ENCODE measurements at regions not wholly inside any gene's neighbourhood (a gene's known extent, or its start where the extent isn't known, plus 50 kb on each side); places are given as distances from the start of the nearest gene placed in this dataset.

DNA sequence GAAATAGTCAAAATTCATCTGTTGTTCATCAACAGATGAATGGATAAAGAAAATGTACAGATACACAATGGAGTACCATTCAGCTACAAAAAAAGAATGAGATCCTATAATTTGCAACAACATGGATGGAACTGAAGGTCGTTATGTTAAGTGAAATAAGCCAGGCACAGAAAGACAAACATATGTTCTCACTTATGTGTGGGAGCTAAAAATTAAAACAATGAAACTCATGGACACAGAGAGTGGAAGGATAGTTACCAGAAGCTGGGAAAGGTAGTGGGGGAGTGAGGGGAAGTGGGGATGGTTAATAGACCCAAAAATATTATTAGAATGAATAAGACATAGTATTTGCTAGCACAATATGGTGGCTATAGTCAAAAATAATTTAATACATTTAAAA is 70.0 kb upstream of the KCNMA1 start:
- no peak for DNase-seq
- H3K27me3 Mint-ChIP-seq = peaks cover 19% of the 10 kb centered on the region
- no peak for ATAC-seq (ENCODE audit: low read depth in 2 of 2)

DNA sequence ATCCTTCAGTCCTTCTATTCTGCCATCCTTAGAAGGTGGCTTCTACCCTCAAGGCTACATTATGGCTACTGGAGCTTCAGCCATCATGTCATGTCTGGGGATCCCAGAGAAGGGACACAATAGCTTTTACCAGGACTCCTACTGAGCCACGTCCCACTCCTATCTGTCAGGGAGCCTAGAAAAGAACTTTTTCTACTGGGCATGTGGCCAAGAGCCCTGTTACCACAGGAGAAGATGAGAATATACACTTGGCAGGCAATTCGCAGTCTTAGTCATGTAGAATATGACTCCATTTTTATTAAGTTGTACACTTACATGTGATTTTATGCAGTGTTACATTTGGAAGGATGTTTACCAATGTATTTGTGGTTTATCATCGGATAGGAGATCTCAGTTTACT is 64.6 kb upstream of the KCNMA1 start:
- H3K27me3 ChIP-seq (ENCODE audit: control insufficient read depth, insufficient read depth, low read length) = peaks cover 6% of the 10 kb centered on the region
- H3K4me1 ChIP-seq (ENCODE audit: control insufficient read depth, insufficient read depth, low read length, poor library complexity, severe bottlenecking) = no peaks in the 10 kb centered on the region
- no peak overlapping the region for H3K4me3 Mint-ChIP-seq
- H3K4me3 ChIP-seq (ENCODE audit: low read depth, low read length) = no peak overlapping the region
- no peaks in the 10 kb centered on the region for H3K4me1 Mint-ChIP-seq
- H3K27ac Mint-ChIP-seq = no peak overlapping the region
- H3K9me3 Mint-ChIP-seq = peaks cover 0 to 3% (median 0%) of the 10 kb centered on the region in 7 donors
- H3K27ac ChIP-seq (ENCODE audit: insufficient read depth, low read length, poor library complexity, severe bottlenecking) = no peak overlapping the region
- no peaks in the 10 kb centered on the region for H3K36me3 Mint-ChIP-seq
- DNase-seq (no peak), ATAC-seq (ENCODE audit: low read depth in 2 of 2) (no peak)
- H3K9me3 ChIP-seq (ENCODE audit: control insufficient read depth in 2 of 2, low read length in 2 of 2) = no peaks in the 10 kb centered on the region
- H3K27me3 Mint-ChIP-seq = peaks cover 8% of the 10 kb centered on the region
- H3K36me3 ChIP-seq (ENCODE audit: control insufficient read depth, insufficient read depth, low read length) = no peaks in the 10 kb centered on the region

More for the DNA sequence above, 70.0 kb upstream of the KCNMA1 start:
- no peak overlapping the region for H3K4me3 ChIP-seq (ENCODE audit: low read depth, low read length)
- no peak overlapping the region for H3K27ac ChIP-seq (ENCODE audit: insufficient read depth, low read length, poor library complexity, severe bottlenecking)
- H3K4me1 ChIP-seq (ENCODE audit: control insufficient read depth, insufficient read depth, low read length, poor library complexity, severe bottlenecking) = no peaks in the 10 kb centered on the region
- H3K27ac Mint-ChIP-seq = no peak overlapping the region
- no peaks in the 10 kb centered on the region for H3K9me3 ChIP-seq (ENCODE audit: control insufficient read depth in 2 of 2, low read length in 2 of 2)
- H3K27me3 ChIP-seq (ENCODE audit: control insufficient read depth, insufficient read depth, low read length) = no peaks in the 10 kb centered on the region
- H3K4me1 Mint-ChIP-seq = peaks cover 0 to 13% (median 1%) of the 10 kb centered on the region in 4 donors
- H3K36me3 ChIP-seq (ENCODE audit: control insufficient read depth, insufficient read depth, low read length) = no peaks in the 10 kb centered on the region
- peaks cover 0 to 2% (median 0%) of the 10 kb centered on the region in 7 donors for H3K9me3 Mint-ChIP-seq
- no peak overlapping the region for H3K4me3 Mint-ChIP-seq
- no peaks in the 10 kb centered on the region for H3K36me3 Mint-ChIP-seq

- H3K36me3 ChIP-seq (ENCODE audit: control insufficient read depth, insufficient read depth, low read length) = no peaks in the 10 kb centered on the region
- peaks cover 0 to 2% (median 0%) of the 10 kb centered on the region in 7 donors for H3K9me3 Mint-ChIP-seq
- H3K4me3 Mint-ChIP-seq = no peak overlapping the region
- no peaks in the 10 kb centered on the region for H3K4me1 Mint-ChIP-seq
- H3K4me3 ChIP-seq (ENCODE audit: low read depth, low read length) = no peak overlapping the region
- H3K27ac Mint-ChIP-seq = no peak overlapping the region
- H3K27ac ChIP-seq (ENCODE audit: insufficient read depth, low read length, poor library complexity, severe bottlenecking) = no peak overlapping the region
- H3K9me3 ChIP-seq (ENCODE audit: control insufficient read depth in 2 of 2, low read length in 2 of 2) = no peaks in the 10 kb centered on the region
- peaks cover 6% of the 10 kb centered on the region for H3K27me3 ChIP-seq (ENCODE audit: control insufficient read depth, insufficient read depth, low read length)
- ATAC-seq (ENCODE audit: low read depth in 2 of 2) = no peak
- H3K4me1 ChIP-seq (ENCODE audit: control insufficient read depth, insufficient read depth, low read length, poor library complexity, severe bottlenecking) = no peaks in the 10 kb centered on the region
- no peak for DNase-seq
- H3K27me3 Mint-ChIP-seq = peaks cover 16% of the 10 kb centered on the region
- H3K36me3 Mint-ChIP-seq = no peaks in the 10 kb centered on the region
Measured at GRCh38 chr10:77700086-77700485, 62.5 kb upstream of the KCNMA1 start.

DNA sequence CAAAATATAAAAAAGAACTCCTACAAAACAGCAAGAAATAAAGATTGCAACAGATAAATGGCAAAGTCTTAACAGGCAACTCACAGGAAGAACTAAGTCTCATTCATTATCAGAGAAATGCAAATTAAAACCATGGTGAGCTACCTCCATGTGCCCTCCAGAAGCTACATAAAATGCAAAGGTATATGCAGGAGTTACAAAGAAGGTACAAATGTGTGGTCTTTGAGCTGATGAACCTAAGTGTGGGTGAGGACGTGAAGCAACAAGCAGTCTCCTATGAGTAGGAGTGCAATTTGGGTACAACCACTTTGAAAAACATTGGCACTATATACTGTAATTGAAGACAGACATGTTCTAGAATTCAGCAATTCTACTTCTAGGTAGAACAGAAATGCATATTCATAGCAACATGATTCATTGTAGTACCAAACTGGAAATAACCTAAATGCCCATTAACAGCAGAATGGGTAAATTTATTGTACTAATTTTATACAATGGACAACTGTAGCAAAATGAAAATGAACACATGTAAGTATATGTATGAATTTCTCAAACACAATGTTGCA is 61.6 kb upstream of the KCNMA1 start:
- Histone ChIP-seq H3K9me3 (ENCODE audit: control insufficient read depth in 2 of 2, low read length in 2 of 2) (no peaks in the 10 kb centered on the region), H3K4me1 (ENCODE audit: control insufficient read depth, insufficient read depth, low read length, poor library complexity, severe bottlenecking) (no peaks in the 10 kb centered on the region), H3K27me3 (ENCODE audit: control insufficient read depth, insufficient read depth, low read length) (peaks cover 6% of the 10 kb centered on the region), H3K27ac (ENCODE audit: insufficient read depth, low read length, poor library complexity, severe bottlenecking) (no peak overlapping the region), H3K36me3 (ENCODE audit: control insufficient read depth, insufficient read depth, low read length) (no peaks in the 10 kb centered on the region), H3K4me3 (ENCODE audit: low read depth, low read length) (no peak overlapping the region)
- peaks cover 0 to 2% (median 0%) of the 10 kb centered on the region in 7 donors for H3K9me3 Mint-ChIP-seq
- H3K36me3 Mint-ChIP-seq = no peaks in the 10 kb centered on the region
- H3K27ac Mint-ChIP-seq = no peak overlapping the region
- DNase-seq (no peak), ATAC-seq (ENCODE audit: low read depth in 2 of 2) (no peak)
- H3K27me3 Mint-ChIP-seq = peaks cover 18% of the 10 kb centered on the region
- no peaks in the 10 kb centered on the region for H3K4me1 Mint-ChIP-seq
- H3K4me3 Mint-ChIP-seq = no peak overlapping the region

DNA sequence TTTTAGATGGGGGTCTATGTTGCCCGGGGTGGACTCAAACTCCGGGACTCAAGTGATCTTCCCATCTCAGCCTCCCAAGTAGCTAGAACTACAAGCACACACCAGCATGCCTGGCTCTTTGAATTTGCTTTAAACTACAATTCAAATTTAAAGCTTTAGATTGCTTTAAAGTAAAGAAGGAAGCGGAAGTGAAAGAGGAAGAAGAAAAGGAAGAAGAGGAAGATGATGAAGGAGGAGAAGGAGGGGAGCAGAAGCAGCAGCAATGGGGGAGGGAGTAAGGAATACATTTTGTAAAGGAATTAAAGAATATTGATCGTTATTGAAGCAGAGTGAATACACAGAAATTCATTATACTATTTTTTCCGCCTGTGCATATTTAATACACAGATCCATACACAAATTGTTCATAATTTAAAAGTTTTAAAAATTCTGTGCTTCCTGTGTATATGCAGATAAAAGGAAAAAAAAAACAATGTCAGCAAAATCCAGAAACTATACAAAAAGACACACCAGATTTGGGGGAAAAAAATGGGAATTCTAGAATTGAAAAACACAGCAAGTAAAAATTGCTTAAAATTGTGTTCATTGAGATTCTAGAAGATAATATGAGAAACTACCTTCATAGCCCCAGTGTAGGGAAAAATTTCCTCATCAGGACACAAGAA is 60.8 kb upstream of the KCNMA1 start:
- Mint-ChIP-seq H3K4me3 (no peak overlapping the region), H3K36me3 (no peaks in the 10 kb centered on the region), H3K27me3 (peaks cover 18% of the 10 kb centered on the region), H3K27ac (peak overlapping the region in 1 of 3 donors; percentile 15), H3K9me3 (peaks cover 0 to 2% (median 0%) of the 10 kb centered on the region in 7 donors), H3K4me1 (no peaks in the 10 kb centered on the region)
- ATAC-seq (ENCODE audit: low read depth in 2 of 2) (no peak), DNase-seq (no peak)
- Histone ChIP-seq H3K27ac (ENCODE audit: insufficient read depth, low read length, poor library complexity, severe bottlenecking) (no peak overlapping the region), H3K4me1 (ENCODE audit: control insufficient read depth, insufficient read depth, low read length, poor library complexity, severe bottlenecking) (no peaks in the 10 kb centered on the region), H3K9me3 (ENCODE audit: control insufficient read depth in 2 of 2, low read length in 2 of 2) (no peaks in the 10 kb centered on the region), H3K36me3 (ENCODE audit: control insufficient read depth, insufficient read depth, low read length) (no peaks in the 10 kb centered on the region), H3K27me3 (ENCODE audit: control insufficient read depth, insufficient read depth, low read length) (peaks cover 6% of the 10 kb centered on the region), H3K4me3 (ENCODE audit: low read depth, low read length) (no peak overlapping the region)

- no peaks in the 10 kb centered on the region for H3K4me1 Mint-ChIP-seq
- no peak for DNase-seq
- peaks cover 0 to 2% (median 0%) of the 10 kb centered on the region in 7 donors for H3K9me3 Mint-ChIP-seq
- no peak overlapping the region for H3K27ac ChIP-seq (ENCODE audit: insufficient read depth, low read length, poor library complexity, severe bottlenecking)
- H3K4me1 ChIP-seq (ENCODE audit: control insufficient read depth, insufficient read depth, low read length, poor library complexity, severe bottlenecking) = no peaks in the 10 kb centered on the region
- no peak overlapping the region for H3K4me3 Mint-ChIP-seq
- no peak overlapping the region for H3K4me3 ChIP-seq (ENCODE audit: low read depth, low read length)
- no peaks in the 10 kb centered on the region for H3K9me3 ChIP-seq (ENCODE audit: control insufficient read depth in 2 of 2, low read length in 2 of 2)
- H3K36me3 Mint-ChIP-seq = no peaks in the 10 kb centered on the region
- peaks cover 18% of the 10 kb centered on the region for H3K27me3 Mint-ChIP-seq
- no peak for ATAC-seq (ENCODE audit: low read depth in 2 of 2)
- peaks cover 2% of the 10 kb centered on the region for H3K27me3 ChIP-seq (ENCODE audit: control insufficient read depth, insufficient read depth, low read length)
- H3K36me3 ChIP-seq (ENCODE audit: control insufficient read depth, insufficient read depth, low read length) = no peaks in the 10 kb centered on the region
- H3K27ac Mint-ChIP-seq = no peak overlapping the region
Measured at GRCh38 chr10:77696584-77696983, 59.0 kb upstream of the KCNMA1 start.

GRCh38 chr10:77695186-77695585 is 57.6 kb upstream of the KCNMA1 start:
- Mint-ChIP-seq H3K4me1 (no peaks in the 10 kb centered on the region), H3K36me3 (no peaks in the 10 kb centered on the region), H3K27me3 (peaks cover 18% of the 10 kb centered on the region), H3K9me3 (peaks cover 0 to 2% (median 0%) of the 10 kb centered on the region in 7 donors), H3K4me3 (no peak overlapping the region), H3K27ac (no peak overlapping the region)
- Histone ChIP-seq H3K36me3 (ENCODE audit: control insufficient read depth, insufficient read depth, low read length) (no peaks in the 10 kb centered on the region), H3K9me3 (ENCODE audit: control insufficient read depth in 2 of 2, low read length in 2 of 2) (no peaks in the 10 kb centered on the region), H3K4me3 (ENCODE audit: low read depth, low read length) (no peak overlapping the region), H3K27ac (ENCODE audit: insufficient read depth, low read length, poor library complexity, severe bottlenecking) (no peak overlapping the region), H3K27me3 (ENCODE audit: control insufficient read depth, insufficient read depth, low read length) (peaks cover 1% of the 10 kb centered on the region), H3K4me1 (ENCODE audit: control insufficient read depth, insufficient read depth, low read length, poor library complexity, severe bottlenecking) (no peaks in the 10 kb centered on the region)
- ATAC-seq (ENCODE audit: low read depth in 2 of 2) (no peak), DNase-seq (no peak)

DNA sequence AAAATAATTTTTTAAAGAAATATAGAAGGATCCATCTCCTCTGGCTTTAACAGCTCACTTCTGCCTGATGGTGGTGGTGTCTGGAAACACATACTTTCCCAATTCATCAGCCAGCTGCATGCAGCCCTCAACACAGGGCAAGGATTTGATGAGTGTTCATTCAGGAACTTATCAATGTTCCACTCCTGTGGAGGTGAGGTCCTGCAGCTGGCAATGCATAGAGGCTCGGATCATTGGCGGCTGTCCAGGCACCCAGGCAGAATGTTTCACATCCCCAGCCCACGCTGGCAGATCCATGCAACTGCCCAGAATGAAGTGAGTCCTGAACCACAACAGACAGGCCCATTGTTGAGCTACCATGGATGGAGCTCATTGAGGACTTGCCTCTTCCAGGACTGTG is 55.2 kb upstream of the KCNMA1 start:
- peaks cover 12% of the 10 kb centered on the region for H3K27me3 Mint-ChIP-seq
- no peak overlapping the region for H3K27ac ChIP-seq (ENCODE audit: insufficient read depth, low read length, poor library complexity, severe bottlenecking)
- ATAC-seq (ENCODE audit: low read depth in 2 of 2) = no peak
- no peak overlapping the region for H3K4me3 ChIP-seq (ENCODE audit: low read depth, low read length)
- H3K4me1 Mint-ChIP-seq = no peaks in the 10 kb centered on the region
- H3K36me3 Mint-ChIP-seq = no peaks in the 10 kb centered on the region
- no peak overlapping the region for H3K27ac Mint-ChIP-seq
- no peak for DNase-seq
- peaks cover 0 to 3% (median 0%) of the 10 kb centered on the region in 7 donors for H3K9me3 Mint-ChIP-seq
- no peaks in the 10 kb centered on the region for H3K4me1 ChIP-seq (ENCODE audit: control insufficient read depth, insufficient read depth, low read length, poor library complexity, severe bottlenecking)
- no peaks in the 10 kb centered on the region for H3K36me3 ChIP-seq (ENCODE audit: control insufficient read depth, insufficient read depth, low read length)
- H3K4me3 Mint-ChIP-seq = no peak overlapping the region
- H3K9me3 ChIP-seq (ENCODE audit: control insufficient read depth in 2 of 2, low read length in 2 of 2) = no peaks in the 10 kb centered on the region
- H3K27me3 ChIP-seq (ENCODE audit: control insufficient read depth, insufficient read depth, low read length) = peaks cover 5% of the 10 kb centered on the region

All from CD4-positive, CD25-positive, alpha-beta regulatory T cell (primary cell).